HCT116 (cell line): ENCODE measurements at regions not wholly inside any gene's neighbourhood (a gene's known extent, or its start where the extent isn't known, plus 50 kb on each side); places are given as distances from the start of the nearest gene placed in this dataset.
A peak's percentile ranks its signal among the peaks of the same experiment; 100 is the strongest.

ENCODE experiments used
- ATAC-seq: fragments of 200-7000 bp; cut with Tn5 transposase; 2 replicates; pipeline ENCODE4 v1.9.1; 2020; ENCODE audit warnings: mild to moderate bottlenecking, moderate library complexity
- BruUV-seq: library from RNA; stranded (reverse); fragments of 400-500 nt; replicated peaks from 2 replicates; lab custom pipeline; 2021; lab: Mats Ljungman, UMichigan
- CTCF ChIA-PET: fragments of 300-600 bp; sonication (Branson Sonifier 250); formaldehyde crosslinking; loops from one replicate; lab custom pipeline; 2021; ENCODE audit warnings: antibody characterized with exemption; lab: Charles Lee
- POLR2A ChIA-PET: fragments of 300-600, 350-600 bp; sonication (Branson Sonifier 250); formaldehyde crosslinking; loops from one replicate; lab custom pipeline; 2021; ENCODE audit warnings: antibody characterized with exemption; lab: Charles Lee
- RAD21 ChIA-PET, 2 experiments: fragments of 300-600 bp; sonication (Branson Sonifier 250); formaldehyde crosslinking; loops; one replicate each; lab custom pipeline; 2023; ENCODE audit warnings: low total read pairs in 2 of 2; ENCODE audit not compliant: uncharacterized antibody in 2 of 2, unreplicated experiment in 2 of 2, low non-redundant PET in 1 of 2; lab: Charles Lee
- DNase-seq: peaks from one replicate; pipeline ENCODE4 v3.0.0-alpha.2; 2010; ENCODE audit warnings: low read depth, low spot score
- H2AFZ ChIP-seq: fragments of 200-600 bp; shearing (Covaris generic), sonication (generic); 2 replicates; pipeline ENCODE4 v1.6.1; 2017; ENCODE audit warnings: low read depth, mixed run types, mixed read lengths, antibody characterized with exemption, low read length; ENCODE audit not compliant: poor library complexity, severe bottlenecking
- H3K27ac ChIP-seq: 2 replicates; pipeline ENCODE4 v1.5.1; 2012; ENCODE audit warnings: low read depth, low read length
- H3K27me3 ChIP-seq: fragments of 200-600 bp; sonication (generic); 2 replicates; pipeline ENCODE4 v1.6.1; 2016; ENCODE audit warnings: mixed run types, low read length, mixed read lengths; ENCODE audit not compliant: insufficient read depth
- H3K36me3 ChIP-seq, 2 experiments: fragments of 200-500 bp in 1 of 2; fragments of 200-600 bp in 1 of 2; sonication (Bioruptor generic) in 1 of 2; sonication (generic) in 1 of 2; 2 replicates each; pipeline versions ENCODE4 v1.5.1 to v1.6.1; 2014 to 2016; ENCODE audit warnings: low read length in 2 of 2, inconsistent platforms in 1 of 2, mixed read lengths in 1 of 2, mixed run types in 1 of 2; ENCODE audit not compliant: insufficient read depth in 2 of 2, control insufficient read depth in 1 of 2
- H3K4me1 ChIP-seq, 2 experiments: fragments of 200-600 bp in 1 of 2; sonication (generic) in 1 of 2; 2 replicates each; pipeline versions ENCODE4 v1.5.1 to v1.6.1; 2012 to 2017; ENCODE audit warnings: low read length in 2 of 2, inconsistent platforms in 1 of 2, mild to moderate bottlenecking in 1 of 2, mixed read lengths in 1 of 2, mixed run types in 1 of 2, moderate library complexity in 1 of 2; ENCODE audit not compliant: insufficient read depth in 2 of 2, control insufficient read depth in 1 of 2
- H3K4me2 ChIP-seq: fragments of 200-600 bp; sonication (generic); 2 replicates; pipeline ENCODE4 v1.6.1; 2017; ENCODE audit warnings: mixed run types, low read length, mixed read lengths
- H3K4me3 ChIP-seq, 2 experiments: fragments of 200-600 bp in 1 of 2; sonication (generic) in 1 of 2; replicated peaks in 1 of 2; 2 replicates each; pipeline ENCODE4 v1.5.1; 2011 to 2016; ENCODE audit warnings: low read length in 2 of 2, control low read depth in 1 of 2, low read depth in 1 of 2, mild to moderate bottlenecking in 1 of 2, mixed read lengths in 1 of 2, mixed run types in 1 of 2
- H3K79me2 ChIP-seq: fragments of 200-600 bp; sonication (generic); 2 replicates; pipeline ENCODE4 v1.6.1; 2017; ENCODE audit warnings: mild to moderate bottlenecking, mixed run types, low read length, moderate library complexity, mixed read lengths; ENCODE audit not compliant: insufficient read depth
- H3K9ac ChIP-seq: fragments of 200-600 bp; sonication (generic); 2 replicates; pipeline ENCODE4 v1.6.1; 2016; ENCODE audit warnings: low read length, mixed read lengths
- H3K9me2 ChIP-seq: fragments of 200-600 bp; sonication (generic), shearing (Covaris generic); 2 replicates; pipeline ENCODE4 v1.6.1; 2017; ENCODE audit warnings: mixed run types, mild to moderate bottlenecking, moderate library complexity; ENCODE audit not compliant: insufficient read depth
- H3K9me3 ChIP-seq, 2 experiments: fragments of 200-500 bp in 1 of 2; fragments of 200-600 bp in 1 of 2; sonication (Bioruptor generic) in 1 of 2; sonication (generic) in 1 of 2; 2 replicates each; pipeline ENCODE4 v1.6.1; 2014 to 2017; ENCODE audit warnings: low read length in 2 of 2, mixed read lengths in 2 of 2, inconsistent platforms in 1 of 2, low read depth in 1 of 2, mild to moderate bottlenecking in 1 of 2, mixed run types in 1 of 2, moderate library complexity in 1 of 2; ENCODE audit not compliant: control insufficient read depth in 1 of 2, insufficient read depth in 1 of 2
- H4K20me1 ChIP-seq: fragments of 200-600 bp; sonication (generic), shearing (Covaris generic); 2 replicates; pipeline ENCODE4 v1.6.1; 2017; ENCODE audit warnings: mixed run types, mild to moderate bottlenecking, moderate library complexity; ENCODE audit not compliant: insufficient read depth
- CBX3 ChIP-seq: IDR thresholded peaks from 2 replicates; pipeline ENCODE4 v1.6.1; 2012; ENCODE audit warnings: low read depth
- FOSL1 ChIP-seq: IDR thresholded peaks from 2 replicates; pipeline ENCODE4 v1.6.1; 2012; ENCODE audit warnings: low read depth
- JUND ChIP-seq: IDR thresholded peaks from 2 replicates; pipeline ENCODE4 v1.6.1; 2012
- MAX ChIP-seq: IDR thresholded peaks from 2 replicates; pipeline ENCODE4 v1.6.1; 2012
- SP1 ChIP-seq: IDR thresholded peaks from 2 replicates; pipeline ENCODE4 v1.6.1; 2012; ENCODE audit warnings: low read depth
- ZFX ChIP-seq: fragments of 450-650 bp; IDR thresholded peaks from 2 replicates; pipeline ENCODE4 v1.6.1; 2017
- intact Hi-C: fragments of 100-400 bp; cut with micrococcal nuclease; formaldehyde crosslinking; loops from 2 replicates; pipeline ENCODE4 v1.10.0; 2022
- TF ChIP-seq, protein P1 (sequence below), 3 experiments: fragments of 200-600 bp in 1 of 3; sonication (generic) in 1 of 3; IDR thresholded peaks in 2 of 3; conservative IDR thresholded peaks in 1 of 3; 2 replicates each; pipeline ENCODE4 v1.5.1; 2012 to 2017; ENCODE audit warnings: low read depth in 2 of 3, low read length in 2 of 3, antibody characterized with exemption in 1 of 3, borderline replicate concordance in 1 of 3, control low read depth in 1 of 3, mild to moderate bottlenecking in 1 of 3, mixed read lengths in 1 of 3, mixed run types in 1 of 3, moderate library complexity in 1 of 3; ENCODE audit not compliant: insufficient read depth in 1 of 3
- TF ChIP-seq, protein P2 (sequence below): IDR thresholded peaks from 2 replicates; pipeline ENCODE4 v1.6.1; 2012

GRCh38 chr6:137740967-137741761 lies 125.9 kb upstream of the TNFAIP3 start:
- no peaks in the 10 kb centered on the region for H3K9me2 ChIP-seq
- no peak for DNase-seq
- peaks cover 0 to 11% of the 10 kb centered on the region in 2 experiments; a peak in 2 of 4 replicates for H3K4me1 ChIP-seq
- intact Hi-C loops = no loop called here
- H3K27ac ChIP-seq = no peak overlapping the region
- H3K79me2 ChIP-seq = no peaks in the 10 kb centered on the region
- H4K20me1 ChIP-seq = no peaks in the 10 kb centered on the region
- no peak for ATAC-seq
- H3K9ac ChIP-seq = no peak overlapping the region
- BruUV-seq = no TSS peak
- no peaks in the 10 kb centered on the region for H3K27me3 ChIP-seq
- RAD21 ChIA-PET = no interaction called here
- TF ChIP-seq, protein P1, sequence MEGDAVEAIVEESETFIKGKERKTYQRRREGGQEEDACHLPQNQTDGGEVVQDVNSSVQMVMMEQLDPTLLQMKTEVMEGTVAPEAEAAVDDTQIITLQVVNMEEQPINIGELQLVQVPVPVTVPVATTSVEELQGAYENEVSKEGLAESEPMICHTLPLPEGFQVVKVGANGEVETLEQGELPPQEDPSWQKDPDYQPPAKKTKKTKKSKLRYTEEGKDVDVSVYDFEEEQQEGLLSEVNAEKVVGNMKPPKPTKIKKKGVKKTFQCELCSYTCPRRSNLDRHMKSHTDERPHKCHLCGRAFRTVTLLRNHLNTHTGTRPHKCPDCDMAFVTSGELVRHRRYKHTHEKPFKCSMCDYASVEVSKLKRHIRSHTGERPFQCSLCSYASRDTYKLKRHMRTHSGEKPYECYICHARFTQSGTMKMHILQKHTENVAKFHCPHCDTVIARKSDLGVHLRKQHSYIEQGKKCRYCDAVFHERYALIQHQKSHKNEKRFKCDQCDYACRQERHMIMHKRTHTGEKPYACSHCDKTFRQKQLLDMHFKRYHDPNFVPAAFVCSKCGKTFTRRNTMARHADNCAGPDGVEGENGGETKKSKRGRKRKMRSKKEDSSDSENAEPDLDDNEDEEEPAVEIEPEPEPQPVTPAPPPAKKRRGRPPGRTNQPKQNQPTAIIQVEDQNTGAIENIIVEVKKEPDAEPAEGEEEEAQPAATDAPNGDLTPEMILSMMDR (IDR thresholded peaks at IDR 0.05 in 2 of 3, conservative IDR thresholded peaks at IDR 0.05 in 1 of 3; ENCODE audit: borderline replicate concordance in 1 of 3, insufficient read depth in 1 of 3, low read depth in 2 of 3, low read length in 2 of 3) = peak in 2 of 3 experiments; percentile 28 to 38; a peak in 3 of 6 replicates
- TF ChIP-seq JUND = no peak
- TF ChIP-seq ZFX = no peak
- TF ChIP-seq, all 23 proteins: peak for 1
- no peak overlapping the region for H3K4me3 ChIP-seq
- ChIA-PET POLR2A (no interaction called here), CTCF (interaction anchor here (1.5 kb wide), 1 partner anchor 33 kb away, joined by 4 read pairs; no protein-coding TSS in a partner anchor)
- no peaks in the 10 kb centered on the region for H3K36me3 ChIP-seq
- no peak overlapping the region for H2AFZ ChIP-seq
- H3K9me3 ChIP-seq = no peaks in the 10 kb centered on the region
- H3K4me2 ChIP-seq = no peak overlapping the region

GRCh38 chr6:137743493-137743892 lies 123.6 kb upstream of the TNFAIP3 start:
- no peak overlapping the region for H2AFZ ChIP-seq
- intact Hi-C loops = no loop called here
- ChIA-PET RAD21 (no interaction called here), POLR2A (no interaction called here), CTCF (interaction anchor here (0.7 kb wide), 1 partner anchor 17 kb away, joined by 3 read pairs; no protein-coding TSS in a partner anchor)
- ATAC-seq = peak; percentile 64; the same call in 1 of the 2 replicates
- no TSS peak for BruUV-seq
- H3K4me3 ChIP-seq = no peak overlapping the region
- no peaks in the 10 kb centered on the region for H3K9me2 ChIP-seq
- no peaks in the 10 kb centered on the region for H4K20me1 ChIP-seq
- H3K79me2 ChIP-seq = no peaks in the 10 kb centered on the region
- peak overlapping the region; percentile 24 for H3K4me2 ChIP-seq
- peaks cover 0 to 11% of the 10 kb centered on the region in 2 experiments; a peak in 2 of 4 replicates for H3K4me1 ChIP-seq
- H3K36me3 ChIP-seq = no peaks in the 10 kb centered on the region
- H3K9ac ChIP-seq = no peak overlapping the region
- no peaks in the 10 kb centered on the region for H3K27me3 ChIP-seq
- peak; percentile 34 for TF ChIP-seq FOSL1
- no peak for TF ChIP-seq SP1
- TF ChIP-seq, protein P2, sequence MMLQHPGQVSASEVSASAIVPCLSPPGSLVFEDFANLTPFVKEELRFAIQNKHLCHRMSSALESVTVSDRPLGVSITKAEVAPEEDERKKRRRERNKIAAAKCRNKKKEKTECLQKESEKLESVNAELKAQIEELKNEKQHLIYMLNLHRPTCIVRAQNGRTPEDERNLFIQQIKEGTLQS = no peak
- peak; percentile 47; the same call in 1 of the 2 replicates for TF ChIP-seq MAX
- TF ChIP-seq CBX3 = peak; percentile 13; the same call in 1 of the 2 replicates
- no peak overlapping the region for H3K27ac ChIP-seq
- DNase-seq = peak; percentile 13
- H3K9me3 ChIP-seq = no peaks in the 10 kb centered on the region
